ENCODE measurements at regions not wholly inside any gene's neighbourhood (a gene's known extent, or its start where the extent isn't known, plus 50 kb on each side); places are given as distances from the start of the nearest gene placed in this dataset.
"Not testable (repeated sequence)": the region's sequence is repeated elsewhere in the genome, so short reads cannot be mapped to it uniquely, and the experiment has no call there.

- TF ChIP-seq CTCF (IDR thresholded peaks at IDR 0.05; ENCODE audit: low read depth, low read length, poor library complexity, severe bottlenecking); EZH2phosphoT487 (IDR thresholded peaks at IDR 0.05; ENCODE audit: borderline replicate concordance, low read length): not testable (repeated sequence)
These were observed 843.1 kb downstream of the TMEM121 start for GRCh38 chr14:106369456-106369855.

Data from DOHH2 (cell line).